Adrenal gland (tissue), 9 donors: ENCODE measurements at regions not wholly inside any gene's neighbourhood (a gene's known extent, or its start where the extent isn't known, plus 50 kb on each side); places are given as distances from the start of the nearest gene placed in this dataset.

Source experiments
- DNase-seq, 7 donors: peaks; one replicate each; pipeline ENCODE4 v3.0.0-alpha.2; 2019 to 2020
- H3K27ac ChIP-seq, 5 donors: fragments of 200-600 bp; sonication (generic) in 4 of 5; 1 replicate in 3 of 5; 2 replicates in 2 of 5; pipeline versions ENCODE4 v1.5.1 to v1.8.0; 2016 to 2020; ENCODE audit warnings: mild to moderate bottlenecking in 1 of 5
- H3K27me3 ChIP-seq: fragments of 200-600 bp; 2 replicates; pipeline ENCODE4 v1.8.0; 2021
- H3K36me3 ChIP-seq, 2 donors: fragments of 200-600 bp; replicated peaks in 1 of 2; 1 replicate in 1 of 2; 2 replicates in 1 of 2; pipeline versions ENCODE4 v1.5.1 to v1.8.0; 2018 to 2022
- H3K4me1 ChIP-seq, 2 donors: fragments of 200-600 bp; replicated peaks in 1 of 2; 1 replicate in 1 of 2; 2 replicates in 1 of 2; pipeline versions ENCODE4 v1.5.1 to v1.8.0; 2018 to 2021
- H3K4me3 ChIP-seq, 4 donors: fragments of 200-600 bp; sonication (generic) in 3 of 4; one replicate each; pipeline ENCODE4 v1.5.1; 2016 to 2018
- H3K9me3 ChIP-seq, 3 donors: fragments of 200-600 bp; sonication (generic) in 1 of 3; replicated peaks in 1 of 3; 1 replicate in 2 of 3; 2 replicates in 1 of 3; pipeline versions ENCODE4 v1.5.1 to v1.8.0; 2016 to 2021
- CTCF ChIP-seq, 6 experiments: fragments of 450-650 bp in 4 of 6; fragments of 200-600 bp in 2 of 6; sonication (generic) in 1 of 6; IDR thresholded peaks; 1 replicate in 5 of 6; 2 replicates in 1 of 6; pipeline versions ENCODE4 v1.5.1 to v1.8.0; 2016 to 2021; ENCODE audit warnings: antibody characterized with exemption in 6 of 6, mild to moderate bottlenecking in 2 of 6, moderate library complexity in 1 of 6
- POLR2A ChIP-seq, 2 donors: fragments of 450-650 bp; IDR thresholded peaks; one replicate each; pipeline ENCODE4 v1.6.1; 2017; ENCODE audit warnings: antibody characterized with exemption in 2 of 2, mild to moderate bottlenecking in 2 of 2, moderate library complexity in 1 of 2
- WGBS, 4 donors: extraction: QIAGEN DNeasy Blood & Tissue Kit in 2 of 4; methylation state at CpG; one replicate each; pipeline versions ENCODE4 v1.1.5 to v1.1.7; 2013 to 2017; 5-methylcytosine and 5-hydroxymethylcytosine counted together
- intact Hi-C, 2 donors: fragments of 100-400 bp; cut with DNase I; formaldehyde crosslinking; loops; one replicate each; pipeline versions ENCODE4 v1.14.1 to v1.15.0; 2022 to 2023
- donor health status: healthy with polysubstance abuse.
- donor health status: Bipolar disorder and iron deficiency.
- donor health status: DM: yes; HTN: yes; CAD: no.
- donor health status: DM: no; HTN: no; CAD: no.
- donor health status: DM: no; HTN: no; CAD: no.

GRCh38 chr2:236970656-236971010 is 115.1 kb upstream of the COPS8 start:
- Histone ChIP-seq H3K4me3 (no peak overlapping the region), H3K4me1 (peaks cover 0 to 5% of the 10 kb centered on the region in 2 donors), H3K27me3 (no peaks in the 10 kb centered on the region), H3K9me3 (no peaks in the 10 kb centered on the region), H3K27ac (no peak overlapping the region), H3K36me3 (no peaks in the 10 kb centered on the region)
- 91 to 93% (median 92%) methylated on average over 3 of the region's 3 CpGs for WGBS, 4 donors
- intact Hi-C loops, result no loop called here
- TF ChIP-seq CTCF (IDR thresholded peaks at IDR 0.05), result no peak
- no peak for TF ChIP-seq POLR2A (IDR thresholded peaks at IDR 0.05)
- no peak for DNase-seq

- 81 to 86% (median 82%) methylated on average over 15 of the region's 15 CpGs for WGBS, 4 donors
- intact Hi-C loops, result no loop called here
- Histone ChIP-seq H3K4me1 (peaks cover 0 to 5% of the 10 kb centered on the region in 2 donors), H3K4me3 (no peak overlapping the region), H3K9me3 (no peaks in the 10 kb centered on the region), H3K27me3 (no peaks in the 10 kb centered on the region), H3K27ac (no peak overlapping the region), H3K36me3 (no peaks in the 10 kb centered on the region)
- DNase-seq, result peak in 3 of 7 donors; percentile 37 to 60 (median 46)
- no peak for TF ChIP-seq POLR2A (IDR thresholded peaks at IDR 0.05)
- no peak for TF ChIP-seq CTCF (IDR thresholded peaks at IDR 0.05)
Measured at GRCh38 chr2:236971131-236971821, 114.4 kb upstream of the COPS8 start.

- peak overlapping the region in 1 of 5 donors; percentile 5 for H3K27ac ChIP-seq
- peaks cover 0 to 4% of the 10 kb centered on the region in 2 donors for H3K4me1 ChIP-seq
- intact Hi-C loops, result no loop called here
- no peak overlapping the region for H3K4me3 ChIP-seq
- TF ChIP-seq CTCF (IDR thresholded peaks at IDR 0.05) (no peak), POLR2A (IDR thresholded peaks at IDR 0.05) (no peak)
- whole genome bisulfite sequencing, 4 donors, result 86 to 92% (median 87%) methylated on average over 20 of the region's 20 CpGs
- no peaks in the 10 kb centered on the region for H3K9me3 ChIP-seq
- no peaks in the 10 kb centered on the region for H3K36me3 ChIP-seq
- no peaks in the 10 kb centered on the region for H3K27me3 ChIP-seq
- peak in 1 of 7 donors; percentile 41 for DNase-seq
Measured at GRCh38 chr2:236971919-236972381, 113.7 kb upstream of the COPS8 start.

GRCh38 chr2:236972491-236973342 is 113.0 kb upstream of the COPS8 start:
- peak in 6 of 7 donors; percentile 55 to 80 (median 71) for DNase-seq
- H3K4me1 ChIP-seq, result no peaks in the 10 kb centered on the region
- no peak for TF ChIP-seq CTCF (IDR thresholded peaks at IDR 0.05)
- TF ChIP-seq POLR2A (IDR thresholded peaks at IDR 0.05), result no peak
- peaks cover under 1% of the 10 kb centered on the region for H3K27me3 ChIP-seq
- no peaks in the 10 kb centered on the region for H3K36me3 ChIP-seq
- H3K9me3 ChIP-seq, result no peaks in the 10 kb centered on the region
- intact Hi-C loops, result no loop called here
- H3K27ac ChIP-seq, result peak overlapping the region in 1 of 5 donors; percentile 5
- no peak overlapping the region for H3K4me3 ChIP-seq
- WGBS, 4 donors, result 46 to 56% (median 53%) methylated on average over 11 of the region's 11 CpGs
